ENCODE measurements at regions not wholly inside any gene's neighbourhood (a gene's known extent, or its start where the extent isn't known, plus 50 kb on each side); places are given as distances from the start of the nearest gene placed in this dataset.

- no TSS peak for BruUV-seq (replicated peaks)
- Histone ChIP-seq H4K20me1 (ENCODE audit: insufficient read depth) (no peaks in the 10 kb centered on the region), H3K4me1 (ENCODE audit: control insufficient read depth in 1 of 2, insufficient read depth in 2 of 2, low read length in 2 of 2) (peaks cover 15 to 18% of the 10 kb centered on the region in 2 experiments), H3K9me3 (ENCODE audit: control insufficient read depth in 1 of 2, insufficient read depth in 1 of 2, low read depth in 1 of 2, low read length in 2 of 2) (no peaks in the 10 kb centered on the region; a peak in 1 of 4 replicates), H3K9ac (ENCODE audit: low read length) (no peak overlapping the region), H3K9me2 (ENCODE audit: insufficient read depth) (no peaks in the 10 kb centered on the region), H3K27me3 (ENCODE audit: insufficient read depth, low read length) (peaks cover 17% of the 10 kb centered on the region; the same call in 1 of the 2 replicates), H3K4me2 (ENCODE audit: low read length) (no peak overlapping the region), H3K79me2 (ENCODE audit: insufficient read depth, low read length) (no peaks in the 10 kb centered on the region), H3K36me3 (ENCODE audit: control insufficient read depth in 1 of 2, insufficient read depth in 2 of 2, low read length in 2 of 2) (no peaks in the 10 kb centered on the region), H3K4me3 (replicated peaks in 1 of 2; ENCODE audit: low read depth in 1 of 2, low read length in 2 of 2) (no peak overlapping the region), H2AFZ (ENCODE audit: low read depth, low read length, poor library complexity, severe bottlenecking) (no peak overlapping the region), H3K27ac (ENCODE audit: low read depth, low read length) (no peak overlapping the region)
- CTCF ChIA-PET, result interaction anchor here (1.2 kb wide), 1 partner anchor 16 kb away, joined by 3 read pairs; no protein-coding TSS in a partner anchor
- TF ChIP-seq TCF7L2 (IDR thresholded peaks at IDR 0.05; ENCODE audit: borderline replicate concordance, extremely low read depth, insufficient read depth, insufficient read length) (no peak), SIN3A (IDR thresholded peaks at IDR 0.05; ENCODE audit: low read depth) (no peak), POLR2A (IDR thresholded peaks at IDR 0.05; ENCODE audit: borderline replicate concordance, extremely low read depth, insufficient read depth, insufficient read length) (no peak), SRF (IDR thresholded peaks at IDR 0.05; ENCODE audit: low read depth) (no peak), CTCF (IDR thresholded peaks at IDR 0.05 in 2 of 3, conservative IDR thresholded peaks at IDR 0.05 in 1 of 3; ENCODE audit: borderline replicate concordance in 1 of 3, insufficient read depth in 1 of 3, low read depth in 2 of 3, low read length in 2 of 3) (no peak), FOSL1 (IDR thresholded peaks at IDR 0.05; ENCODE audit: low read depth) (no peak)
- TF ChIP-seq, protein P1, sequence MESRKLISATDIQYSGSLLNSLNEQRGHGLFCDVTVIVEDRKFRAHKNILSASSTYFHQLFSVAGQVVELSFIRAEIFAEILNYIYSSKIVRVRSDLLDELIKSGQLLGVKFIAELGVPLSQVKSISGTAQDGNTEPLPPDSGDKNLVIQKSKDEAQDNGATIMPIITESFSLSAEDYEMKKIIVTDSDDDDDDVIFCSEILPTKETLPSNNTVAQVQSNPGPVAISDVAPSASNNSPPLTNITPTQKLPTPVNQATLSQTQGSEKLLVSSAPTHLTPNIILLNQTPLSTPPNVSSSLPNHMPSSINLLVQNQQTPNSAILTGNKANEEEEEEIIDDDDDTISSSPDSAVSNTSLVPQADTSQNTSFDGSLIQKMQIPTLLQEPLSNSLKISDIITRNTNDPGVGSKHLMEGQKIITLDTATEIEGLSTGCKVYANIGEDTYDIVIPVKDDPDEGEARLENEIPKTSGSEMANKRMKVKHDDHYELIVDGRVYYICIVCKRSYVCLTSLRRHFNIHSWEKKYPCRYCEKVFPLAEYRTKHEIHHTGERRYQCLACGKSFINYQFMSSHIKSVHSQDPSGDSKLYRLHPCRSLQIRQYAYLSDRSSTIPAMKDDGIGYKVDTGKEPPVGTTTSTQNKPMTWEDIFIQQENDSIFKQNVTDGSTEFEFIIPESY (IDR thresholded peaks at IDR 0.05; ENCODE audit: extremely low read depth, insufficient replicate concordance, low read length), result no peak
- RAD21 ChIA-PET (ENCODE audit: low non-redundant PET in 1 of 2, low total read pairs in 2 of 2, uncharacterized antibody in 2 of 2, unreplicated experiment in 2 of 2), result no interaction called here
- POLR2A ChIA-PET, result no interaction called here
- intact Hi-C loops (cut with micrococcal nuclease), result no loop called here
- ATAC-seq (no peak), DNase-seq (ENCODE audit: low read depth, low spot score) (no peak)
Observed at GRCh38 chr11:44507491-44507890, 58.0 kb upstream of the CD82 start.

Measured in HCT116 (cell line).